Nephron progenitor cell (in vitro differentiated cells): ENCODE measurements at regions not wholly inside any gene's neighbourhood (a gene's known extent, or its start where the extent isn't known, plus 50 kb on each side); places are given as distances from the start of the nearest gene placed in this dataset.

Source experiments
- DNase-seq: peaks from one replicate; pipeline ENCODE4 v3.0.0; 2021
- H3K27ac Mint-ChIP-seq: 2 replicates; pipeline ENCODE4 v1.8.0; 2021; ENCODE audit warnings: mild to moderate bottlenecking, moderate library complexity, mixed read lengths
- H3K27me3 Mint-ChIP-seq: 2 replicates; pipeline ENCODE4 v1.8.0; 2021; ENCODE audit warnings: mild to moderate bottlenecking, low read depth, mixed read lengths; ENCODE audit not compliant: poor library complexity
- H3K36me3 Mint-ChIP-seq: 2 replicates; pipeline ENCODE4 v1.8.0; 2021; ENCODE audit warnings: low read depth, mixed read lengths
- H3K4me1 Mint-ChIP-seq: 2 replicates; pipeline ENCODE4 v1.8.0; 2021; ENCODE audit warnings: mixed read lengths
- H3K4me3 Mint-ChIP-seq: 2 replicates; pipeline ENCODE4 v1.8.0; 2021; ENCODE audit warnings: mild to moderate bottlenecking, moderate library complexity, mixed read lengths
- H3K9me3 Mint-ChIP-seq: 2 replicates; pipeline ENCODE4 v1.8.0; 2021; ENCODE audit warnings: mild to moderate bottlenecking, moderate library complexity, mixed read lengths
- CTCF ChIP-seq: fragments of 200-600 bp; sonication (generic); IDR thresholded peaks from 2 replicates; pipeline ENCODE4 v1.5.0; 2021; ENCODE audit warnings: antibody characterized with exemption

- no peak for TF ChIP-seq CTCF
- Mint-ChIP-seq H3K27me3 (peaks cover 41% of the 10 kb centered on the region), H3K4me1 (peaks cover 19% of the 10 kb centered on the region), H3K4me3 (no peak overlapping the region), H3K9me3 (peaks cover 5% of the 10 kb centered on the region), H3K27ac (no peak overlapping the region), H3K36me3 (no peaks in the 10 kb centered on the region)
- no peak for DNase-seq
These were observed 73.9 kb downstream of the MATN1 start for GRCh38 chr1:30649321-30649991.

GRCh38 chr1:30648408-30649000 is 74.9 kb downstream of the MATN1 start:
- no peak for TF ChIP-seq CTCF
- Mint-ChIP-seq H3K9me3 (no peaks in the 10 kb centered on the region), H3K4me1 (peaks cover 19% of the 10 kb centered on the region), H3K27ac (no peak overlapping the region), H3K27me3 (peaks cover 47% of the 10 kb centered on the region), H3K36me3 (no peaks in the 10 kb centered on the region), H3K4me3 (no peak overlapping the region)
- DNase-seq: no peak

- H3K4me1 Mint-ChIP-seq: peaks cover 8% of the 10 kb centered on the region
- H3K27me3 Mint-ChIP-seq: peaks cover 45% of the 10 kb centered on the region
- no peaks in the 10 kb centered on the region for H3K36me3 Mint-ChIP-seq
- no peak overlapping the region for H3K27ac Mint-ChIP-seq
- no peak for TF ChIP-seq CTCF
- H3K9me3 Mint-ChIP-seq: no peaks in the 10 kb centered on the region
- H3K4me3 Mint-ChIP-seq: no peak overlapping the region
- DNase-seq: no peak
These were observed 77.6 kb downstream of the MATN1 start for GRCh38 chr1:30645807-30646206.

GRCh38 chr1:30642391-30643120 is 80.8 kb downstream of the MATN1 start:
- H3K4me3 Mint-ChIP-seq: no peak overlapping the region
- no peak for DNase-seq
- TF ChIP-seq CTCF: no peak
- peaks cover 42% of the 10 kb centered on the region for H3K27me3 Mint-ChIP-seq
- no peaks in the 10 kb centered on the region for H3K36me3 Mint-ChIP-seq
- H3K27ac Mint-ChIP-seq: no peak overlapping the region
- H3K4me1 Mint-ChIP-seq: peaks cover 16% of the 10 kb centered on the region
- H3K9me3 Mint-ChIP-seq: no peaks in the 10 kb centered on the region

- no peaks in the 10 kb centered on the region for H3K36me3 Mint-ChIP-seq
- TF ChIP-seq CTCF: no peak
- H3K4me1 Mint-ChIP-seq: peaks cover 20% of the 10 kb centered on the region
- H3K27me3 Mint-ChIP-seq: peaks cover 40% of the 10 kb centered on the region
- DNase-seq: no peak
- H3K9me3 Mint-ChIP-seq: no peaks in the 10 kb centered on the region
- H3K4me3 Mint-ChIP-seq: no peak overlapping the region
- H3K27ac Mint-ChIP-seq: no peak overlapping the region
These were observed 81.6 kb downstream of the MATN1 start for GRCh38 chr1:30641572-30642353.
